Colonic mucosa (tissue), 4 donors: ENCODE measurements at regions not wholly inside any gene's neighbourhood (a gene's known extent, or its start where the extent isn't known, plus 50 kb on each side); places are given as distances from the start of the nearest gene placed in this dataset.

Experiments used
- DNase-seq: peaks from one replicate; pipeline ENCODE4 v3.0.0-alpha.2; 2020
- H3K27ac ChIP-seq: fragments of 200-600 bp; one replicate; pipeline ENCODE4 v1.8.0; 2021
- H3K27me3 ChIP-seq: fragments of 200-600 bp; one replicate; pipeline ENCODE4 v1.8.0; 2021
- H3K36me3 ChIP-seq: fragments of 200-600 bp; one replicate; pipeline ENCODE4 v1.8.0; 2021
- H3K4me1 ChIP-seq: fragments of 200-600 bp; one replicate; pipeline ENCODE4 v1.8.0; 2021; ENCODE audit warnings: mild to moderate bottlenecking
- H3K4me3 ChIP-seq: fragments of 200-600 bp; one replicate; pipeline ENCODE4 v1.8.0; 2021
- H3K9ac ChIP-seq, 2 donors: one replicate each; pipeline ENCODE4 v1.7.0; 2013; ENCODE audit warnings: control low read depth in 2 of 2, low read depth in 2 of 2, low read length in 2 of 2
- H3K9me3 ChIP-seq: fragments of 200-600 bp; one replicate; pipeline ENCODE4 v1.8.0; 2021
- CTCF ChIP-seq: fragments of 200-600 bp; IDR thresholded peaks from one replicate; pipeline ENCODE4 v1.8.0; 2022; ENCODE audit warnings: antibody characterized with exemption, mild to moderate bottlenecking
- intact Hi-C: fragments of 100-400 bp; cut with DNase I; formaldehyde crosslinking; loops from one replicate; pipeline ENCODE4 v1.14.1; 2022
- donor health status: healthy.
- donor health status: DM: no; HTN: no; CAD: no.
- donor health status: DM: no; HTN: no; CAD: no.

- no peak for DNase-seq
- intact Hi-C loops = no loop called here
- no peaks in the 10 kb centered on the region for H3K4me1 ChIP-seq
- no peak for TF ChIP-seq CTCF
- no peaks in the 10 kb centered on the region for H3K36me3 ChIP-seq
- H3K27ac ChIP-seq = no peak overlapping the region
- no peaks in the 10 kb centered on the region for H3K9me3 ChIP-seq
- peaks cover 3% of the 10 kb centered on the region for H3K27me3 ChIP-seq
- no peak overlapping the region for H3K9ac ChIP-seq
- H3K4me3 ChIP-seq = no peak overlapping the region
Measured at GRCh38 chrX:113269203-113269602, 428.6 kb upstream of the AMOT start.

GRCh38 chrX:113260474-113260873 is 419.8 kb upstream of the AMOT start:
- TF ChIP-seq CTCF = no peak

GRCh38 chrX:113222305-113222704 is 381.7 kb upstream of the AMOT start:
- no peaks in the 10 kb centered on the region for H3K9me3 ChIP-seq
- intact Hi-C loops = no loop called here
- no peak for TF ChIP-seq CTCF
- H3K27me3 ChIP-seq = no peaks in the 10 kb centered on the region
- no peaks in the 10 kb centered on the region for H3K36me3 ChIP-seq
- DNase-seq = no peak
- no peak overlapping the region for H3K9ac ChIP-seq
- H3K4me3 ChIP-seq = no peak overlapping the region
- H3K4me1 ChIP-seq = no peaks in the 10 kb centered on the region
- H3K27ac ChIP-seq = no peak overlapping the region

More at GRCh38 chrX:113260474-113260873, 419.8 kb upstream of the AMOT start:
- DNase-seq = no peak
- H3K4me3 ChIP-seq = no peak overlapping the region
- no peaks in the 10 kb centered on the region for H3K9me3 ChIP-seq
- intact Hi-C loops = no loop called here
- no peak overlapping the region for H3K27ac ChIP-seq
- H3K27me3 ChIP-seq = no peaks in the 10 kb centered on the region
- H3K9ac ChIP-seq = no peak overlapping the region
- H3K36me3 ChIP-seq = no peaks in the 10 kb centered on the region
- no peaks in the 10 kb centered on the region for H3K4me1 ChIP-seq

GRCh38 chrX:113212052-113212451 is 371.4 kb upstream of the AMOT start:
- no peaks in the 10 kb centered on the region for H3K4me1 ChIP-seq
- H3K27ac ChIP-seq = no peak overlapping the region
- no peak for TF ChIP-seq CTCF
- H3K9me3 ChIP-seq = no peaks in the 10 kb centered on the region
- H3K9ac ChIP-seq = no peak overlapping the region
- DNase-seq = no peak
- intact Hi-C loops = no loop called here
- no peak overlapping the region for H3K4me3 ChIP-seq
- H3K27me3 ChIP-seq = no peaks in the 10 kb centered on the region
- no peaks in the 10 kb centered on the region for H3K36me3 ChIP-seq

GRCh38 chrX:113202601-113203000 is 362.0 kb upstream of the AMOT start:
- Histone ChIP-seq H3K9me3 (no peaks in the 10 kb centered on the region), H3K27ac (no peak overlapping the region), H3K4me1 (no peaks in the 10 kb centered on the region), H3K36me3 (no peaks in the 10 kb centered on the region), H3K9ac (no peak overlapping the region), H3K27me3 (no peaks in the 10 kb centered on the region), H3K4me3 (no peak overlapping the region)
- no peak for TF ChIP-seq CTCF
- DNase-seq = no peak
- intact Hi-C loops = no loop called here

- intact Hi-C loops = no loop called here
- H3K9ac ChIP-seq = no peak overlapping the region
- H3K9me3 ChIP-seq = no peaks in the 10 kb centered on the region
- H3K4me3 ChIP-seq = no peak overlapping the region
- H3K27ac ChIP-seq = no peak overlapping the region
- DNase-seq = no peak
- H3K27me3 ChIP-seq = no peaks in the 10 kb centered on the region
- no peak for TF ChIP-seq CTCF
- H3K4me1 ChIP-seq = no peaks in the 10 kb centered on the region
- no peaks in the 10 kb centered on the region for H3K36me3 ChIP-seq
Measured at GRCh38 chrX:113195949-113196348, 355.3 kb upstream of the AMOT start.
